Hypothalamus (tissue), 51 donors: ENCODE measurements at regions not wholly inside any gene's neighbourhood (a gene's known extent, or its start where the extent isn't known, plus 50 kb on each side); places are given as distances from the start of the nearest gene placed in this dataset.

Source experiments
- DNase-seq, 51 donors: peaks; one replicate each; lab custom pipeline; 2025; lab: John Stamatoyannopoulos, UW

DNA sequence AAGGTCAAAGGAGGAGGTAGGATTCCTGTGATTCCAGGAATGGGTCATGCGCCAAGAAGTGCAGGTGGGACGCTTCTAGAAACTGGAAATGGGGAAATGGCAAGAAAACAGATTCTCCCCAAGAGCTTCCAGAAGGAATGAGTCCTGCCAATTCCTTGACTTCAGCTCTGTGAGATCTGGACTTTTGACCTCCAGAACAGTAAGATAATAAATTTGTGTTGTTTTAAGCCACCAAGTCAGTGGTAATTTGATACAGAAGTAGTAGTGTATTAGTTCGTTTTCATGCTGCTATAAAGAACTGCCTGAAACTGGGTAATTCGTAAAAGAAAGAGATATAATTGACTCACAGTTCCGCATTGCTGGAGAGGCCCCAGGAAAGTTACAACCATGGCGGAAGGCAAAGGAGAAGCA is 178.6 kb upstream of the GALNT17 start:
- no peak for DNase-seq

DNA sequence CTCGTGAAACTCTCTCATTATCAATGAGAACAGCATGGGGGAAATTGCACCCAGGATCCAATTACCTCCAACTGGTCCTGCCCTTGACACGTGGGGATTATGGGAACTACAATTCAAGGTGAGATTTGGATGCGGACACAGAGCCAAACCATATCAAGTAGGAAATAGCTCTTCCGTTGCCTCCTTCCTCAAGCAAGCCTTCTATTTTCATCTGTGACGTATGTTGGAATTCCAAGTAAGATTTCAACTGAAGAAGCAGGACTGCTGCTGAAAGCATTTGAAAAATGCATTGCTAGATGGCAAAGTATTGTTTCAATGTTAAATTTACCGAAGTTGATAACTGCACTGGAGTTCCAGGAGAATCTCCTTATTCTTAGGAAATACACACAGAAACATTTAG is 178.1 kb upstream of the GALNT17 start:
- no peak for DNase-seq

DNA sequence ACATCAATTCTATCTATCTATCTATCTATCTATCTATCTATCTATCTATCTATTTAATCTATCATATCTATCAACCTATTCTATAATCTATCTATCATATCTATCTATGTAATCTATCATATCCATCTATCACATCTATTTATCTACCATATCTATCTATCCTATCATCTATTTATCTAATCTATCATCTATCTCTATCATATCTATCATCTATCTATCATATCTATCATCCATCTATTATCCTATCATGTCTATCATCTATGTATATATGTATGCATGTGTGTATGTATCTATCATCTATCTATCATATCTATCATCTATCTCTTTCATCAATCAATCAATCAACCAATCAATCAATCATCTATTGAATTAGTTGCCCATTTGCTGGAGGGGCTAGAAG is 159.3 kb upstream of the GALNT17 start:
- DNase-seq: no peak

DNA sequence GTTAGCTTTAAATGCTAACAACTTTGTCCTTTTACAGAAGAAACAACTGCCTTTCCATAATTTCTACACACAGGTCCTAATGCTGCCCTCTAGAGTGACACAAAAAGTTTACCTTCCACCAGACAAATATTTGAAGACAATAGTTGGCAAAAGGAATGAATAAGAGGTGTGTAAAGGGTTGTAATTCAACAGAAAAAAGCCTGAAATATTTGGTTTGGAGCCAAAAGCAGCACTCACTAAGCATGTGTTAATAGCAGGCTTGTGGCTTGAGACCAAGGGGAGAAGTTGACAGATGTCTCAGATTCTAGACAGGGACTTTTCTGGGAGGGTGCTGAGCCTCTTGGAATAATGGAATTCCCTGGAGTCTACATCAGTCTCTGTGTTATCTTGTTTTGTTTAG is 156.2 kb upstream of the GALNT17 start:
- no peak for DNase-seq

DNA sequence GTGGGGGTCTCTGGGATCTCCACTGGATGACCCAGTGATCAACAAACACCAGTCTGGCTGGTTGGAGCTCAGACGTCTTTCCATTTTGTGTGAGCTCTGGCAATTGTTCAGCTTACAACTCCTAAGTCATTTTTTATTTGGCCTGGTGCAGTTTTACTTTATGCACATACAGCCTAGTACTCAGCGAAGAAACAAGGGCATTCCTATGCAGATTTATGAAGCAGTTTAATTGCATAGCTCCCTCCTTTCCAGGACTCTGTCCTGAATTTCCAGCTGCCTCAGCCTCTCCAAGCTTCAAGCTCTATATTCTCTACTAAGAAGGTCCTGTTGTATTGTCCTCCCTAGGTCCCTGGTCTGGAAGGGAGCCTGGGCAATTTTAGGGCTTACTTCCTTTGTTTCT is 145.6 kb upstream of the GALNT17 start:
- no peak for DNase-seq

DNA sequence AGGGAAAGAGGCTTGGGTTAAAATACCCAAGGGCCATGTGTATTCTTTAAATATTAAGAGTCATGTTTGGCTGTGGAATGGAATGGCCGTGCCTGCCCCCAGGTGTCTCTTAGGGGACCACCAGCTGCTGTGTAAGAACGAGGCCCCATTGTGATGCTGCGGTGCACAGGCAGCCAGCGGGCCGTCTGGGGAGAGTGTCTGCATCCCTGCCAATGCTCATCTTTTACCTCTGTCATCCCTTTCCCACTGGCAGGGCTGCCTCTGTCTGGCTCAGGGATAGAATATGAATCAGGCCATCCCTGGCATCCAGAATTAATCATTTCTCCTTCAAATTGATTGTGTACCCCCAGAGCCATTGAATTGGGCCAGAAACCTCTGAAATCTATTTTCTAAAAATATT is 137.8 kb upstream of the GALNT17 start:
- DNase-seq: no peak

DNA sequence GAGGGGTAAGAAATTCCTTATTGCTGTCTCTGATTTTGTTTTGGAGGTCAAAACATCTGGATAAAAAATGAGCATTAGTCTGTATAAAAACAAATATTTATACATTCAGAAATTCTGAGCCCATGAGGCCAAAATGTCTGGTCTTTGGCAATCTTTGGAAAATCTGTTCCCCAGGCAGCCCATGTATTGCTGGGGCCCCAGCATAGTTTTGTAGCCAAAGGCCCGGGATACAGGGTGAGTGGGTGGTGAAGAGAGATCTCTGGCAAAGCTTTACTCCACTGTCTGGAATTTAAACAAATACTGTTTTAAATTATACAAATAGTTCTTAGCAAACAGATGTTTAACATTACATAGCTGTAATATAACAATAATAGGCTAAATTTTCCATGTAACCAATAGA is 134.7 kb upstream of the GALNT17 start:
- DNase-seq: no peak

DNA sequence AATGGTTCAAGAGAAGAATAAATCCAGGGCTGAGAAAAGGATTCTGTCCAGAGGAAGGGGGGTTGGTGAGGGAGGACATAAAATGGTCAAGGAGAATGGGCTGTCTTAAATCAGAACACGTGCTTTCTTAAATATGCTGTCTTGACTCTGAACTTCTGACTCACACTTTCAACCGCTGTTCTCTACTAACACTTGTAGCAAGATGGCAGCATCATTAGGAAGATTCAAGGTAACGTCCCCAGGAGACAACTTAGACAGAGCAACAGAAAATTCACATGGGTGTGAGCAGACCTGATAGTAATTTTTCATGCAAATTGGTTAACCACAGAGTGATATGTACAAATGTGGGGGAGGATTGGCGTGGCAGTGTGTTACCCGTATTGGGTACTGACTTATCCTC is 126.8 kb upstream of the GALNT17 start:
- no peak for DNase-seq

DNA sequence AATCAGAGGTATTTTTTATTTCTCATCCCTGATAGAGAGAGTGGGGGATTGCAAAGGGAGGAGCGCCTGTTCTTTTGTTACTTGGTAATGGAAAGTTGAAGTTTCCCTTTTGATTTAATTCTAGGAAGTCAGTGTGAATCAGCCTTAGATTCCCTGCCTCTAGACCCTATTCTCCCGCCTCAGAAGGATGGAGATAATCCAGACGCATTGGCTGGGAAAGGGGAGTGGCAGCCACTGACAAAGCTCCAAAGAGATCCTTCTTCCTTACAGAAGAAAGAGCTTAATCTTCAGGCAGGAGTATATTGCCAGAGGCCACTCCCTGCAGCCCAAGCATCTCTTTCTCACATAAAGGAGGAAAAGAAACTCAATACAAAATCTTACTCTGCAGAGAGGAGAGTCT is 122.3 kb upstream of the GALNT17 start:
- DNase-seq: no peak

DNA sequence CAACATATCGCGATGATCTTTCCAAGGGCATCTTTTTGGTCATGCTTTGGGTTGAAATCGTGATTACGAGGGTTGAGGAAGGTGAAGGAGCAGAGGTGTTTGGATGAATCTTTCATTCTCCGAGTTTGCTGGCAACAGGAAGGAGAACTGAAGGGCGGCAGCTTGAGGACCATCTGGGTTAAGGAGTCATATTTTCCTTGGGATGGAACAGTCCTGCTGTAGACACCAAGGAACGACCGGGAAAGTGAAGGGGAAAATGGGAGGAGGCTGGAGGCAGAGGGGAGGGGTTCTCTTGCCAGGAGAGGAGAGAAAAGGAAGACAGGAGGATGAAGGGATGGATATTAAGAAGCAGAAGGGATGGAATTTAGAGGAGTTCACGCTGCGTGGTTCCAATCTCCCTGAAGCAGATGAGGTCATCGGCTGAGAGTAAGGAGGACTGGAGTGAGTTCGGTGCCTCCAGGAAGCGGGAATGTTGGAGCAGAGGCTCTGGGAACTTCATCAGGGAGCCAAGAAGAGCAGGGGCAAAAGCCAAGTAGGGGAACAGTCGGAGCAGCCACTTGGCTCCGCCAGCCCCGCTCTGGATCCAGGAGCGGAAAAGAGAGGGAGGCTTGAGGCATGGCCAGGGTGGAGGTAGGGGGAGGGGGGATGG is 116.6 kb upstream of the GALNT17 start:
- peak in 3 of 51 donors; percentile 1 to 13 (median 2) for DNase-seq

DNA sequence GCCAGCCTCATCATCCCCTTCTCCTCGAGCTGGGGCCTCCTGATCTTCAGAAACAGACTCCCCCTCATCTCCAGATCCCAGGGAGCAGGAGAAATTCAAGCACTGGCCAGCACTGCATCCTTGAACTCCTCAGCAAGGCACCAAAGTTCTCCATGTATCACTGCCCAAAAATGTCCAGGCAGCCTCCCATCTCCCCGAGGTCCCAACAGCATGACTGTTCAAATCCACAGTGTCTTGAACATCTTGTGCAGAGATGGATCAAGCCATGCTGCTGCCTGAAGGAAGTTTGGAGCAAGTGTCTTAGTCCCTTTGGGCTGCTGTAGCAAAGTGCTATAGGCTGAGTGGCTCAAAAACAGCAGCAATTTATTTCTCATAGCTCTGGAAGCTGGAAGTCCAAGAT is 115.5 kb upstream of the GALNT17 start:
- no peak for DNase-seq

DNA sequence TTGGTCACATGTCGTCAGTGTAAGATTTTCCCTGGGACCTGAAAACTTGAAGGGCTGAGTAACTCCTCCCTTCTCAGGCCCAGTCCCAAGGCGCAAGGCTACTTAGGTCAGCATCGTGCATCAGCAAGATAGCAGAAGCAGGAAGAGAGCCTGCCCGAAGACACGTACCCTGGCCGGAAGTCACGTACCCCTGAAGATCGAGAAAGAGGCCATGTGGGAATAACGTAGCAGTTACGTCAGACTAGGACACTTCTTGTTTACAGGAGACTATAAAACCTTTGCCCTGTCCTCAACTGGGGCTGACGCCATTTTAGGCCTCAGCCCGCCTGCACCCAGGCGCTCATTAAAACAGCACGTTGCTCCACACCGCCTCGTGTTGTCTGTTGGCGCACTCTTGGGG is 114.3 kb upstream of the GALNT17 start:
- DNase-seq: no peak

DNA sequence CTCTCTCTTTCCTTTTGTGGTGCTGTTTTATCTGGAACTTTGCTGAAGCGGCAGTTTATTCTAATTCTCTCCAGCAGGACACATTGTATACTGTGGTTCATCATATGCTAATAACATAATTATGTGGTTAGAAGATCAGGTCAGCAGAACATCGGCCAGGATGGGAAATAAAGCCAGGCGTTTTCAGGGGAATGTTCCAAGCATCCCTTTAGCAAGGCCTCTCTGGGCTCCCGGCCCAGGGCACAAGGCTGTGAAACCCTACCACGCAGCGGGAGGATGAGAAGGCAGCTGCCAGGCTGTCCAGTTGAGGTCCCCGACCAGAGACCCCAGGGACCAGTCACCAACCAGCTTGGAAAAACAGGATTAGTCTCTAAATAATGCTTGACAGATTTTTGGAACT is 112.2 kb upstream of the GALNT17 start:
- DNase-seq: peak in 4 of 51 donors; percentile 0 to 9 (median 5)

DNA sequence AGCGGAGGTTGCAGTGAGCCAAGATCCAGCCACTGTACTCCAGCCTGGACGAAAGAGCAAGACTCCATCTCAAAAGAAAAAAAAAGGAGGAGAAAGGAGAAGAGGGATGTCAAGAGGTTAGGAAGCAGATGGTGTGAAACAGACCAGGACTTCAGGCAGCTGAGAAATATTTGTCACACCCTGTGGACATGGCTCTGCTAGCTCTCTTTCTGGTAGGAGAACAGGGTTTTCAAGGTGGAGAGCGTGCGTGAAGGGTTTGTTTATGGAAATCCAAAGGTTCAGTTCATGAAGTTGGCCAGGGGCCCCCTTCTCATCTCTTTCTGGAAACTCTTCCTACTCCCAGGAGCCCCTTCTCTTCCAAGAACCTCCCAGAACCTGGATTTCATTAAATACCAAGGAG is 110.8 kb upstream of the GALNT17 start:
- no peak for DNase-seq

DNA sequence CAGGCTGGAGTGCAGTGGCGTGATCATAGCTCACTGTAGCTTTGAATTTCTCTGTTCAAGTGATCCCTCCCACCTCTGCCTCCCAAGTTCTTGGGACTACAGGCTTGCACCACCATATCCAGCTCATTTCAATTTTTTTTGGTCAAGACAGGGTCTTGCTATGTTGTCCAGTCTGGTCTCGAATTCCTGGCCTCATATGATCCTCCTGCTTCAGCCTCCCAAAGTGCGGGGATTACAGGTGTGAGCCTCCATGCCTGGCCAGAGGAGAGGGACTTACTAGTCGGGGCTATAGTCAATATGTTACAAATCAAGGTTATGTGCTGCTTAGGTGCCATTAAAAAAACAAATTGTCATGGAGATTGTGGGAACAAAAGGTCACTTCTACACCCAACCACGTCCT is 105.3 kb upstream of the GALNT17 start:
- no peak for DNase-seq

DNA sequence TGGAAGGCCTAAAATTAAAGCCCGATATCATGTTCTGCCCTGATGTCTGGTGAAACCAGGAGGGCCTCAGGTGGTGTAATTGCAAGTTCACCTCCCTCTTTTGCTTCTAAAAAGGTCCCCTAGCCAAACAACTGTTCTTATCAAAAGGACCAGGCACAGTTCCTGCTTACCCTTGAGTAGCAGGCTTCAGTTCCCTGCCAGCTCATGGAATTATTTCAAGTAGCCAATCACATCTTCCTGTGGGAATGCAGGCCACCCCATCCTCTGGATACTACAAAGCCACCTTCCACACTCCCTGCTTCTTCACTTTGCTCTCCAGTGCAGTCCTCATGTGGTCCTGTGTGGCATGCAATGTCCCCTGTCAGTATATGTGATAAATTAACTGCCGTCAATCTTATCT is 97.7 kb upstream of the GALNT17 start:
- no peak for DNase-seq

DNA sequence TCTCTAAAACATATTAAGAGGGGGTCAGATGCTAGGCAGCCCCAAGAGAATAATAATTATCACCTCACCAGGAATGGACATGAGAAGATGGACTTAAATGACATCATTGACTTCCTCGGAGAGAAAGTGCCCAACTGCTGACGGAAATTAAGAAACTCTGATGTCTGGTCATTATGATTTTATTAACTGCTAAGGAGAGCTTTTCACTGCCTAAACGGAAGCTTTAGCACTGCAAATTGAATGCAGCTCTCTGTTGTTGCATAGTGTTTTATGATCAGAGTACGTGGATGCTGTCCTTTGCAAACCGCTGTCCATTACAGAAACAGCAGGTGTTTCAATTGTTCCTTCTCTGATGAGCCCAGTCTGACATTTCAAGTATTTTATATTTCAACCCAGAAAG is 89.4 kb upstream of the GALNT17 start:
- DNase-seq: no peak

DNA sequence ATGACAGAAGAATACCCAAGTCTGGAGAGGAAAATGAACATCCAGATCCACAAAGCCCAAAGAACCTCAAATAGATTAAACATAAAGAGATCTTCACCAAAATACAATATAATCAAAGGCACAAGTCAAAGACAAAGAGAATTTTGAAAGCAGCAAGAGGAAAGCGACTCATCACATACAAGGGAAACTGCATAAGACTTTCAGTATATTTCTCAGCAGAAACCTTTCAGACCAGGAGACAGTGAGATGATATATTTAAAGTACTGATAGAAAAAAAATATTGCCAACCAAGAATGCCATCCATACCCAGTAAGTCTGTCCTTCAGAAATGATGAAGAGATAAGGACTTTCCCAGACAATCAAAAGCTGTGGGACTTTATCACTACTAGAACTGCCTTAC is 81.5 kb upstream of the GALNT17 start:
- DNase-seq: no peak

DNA sequence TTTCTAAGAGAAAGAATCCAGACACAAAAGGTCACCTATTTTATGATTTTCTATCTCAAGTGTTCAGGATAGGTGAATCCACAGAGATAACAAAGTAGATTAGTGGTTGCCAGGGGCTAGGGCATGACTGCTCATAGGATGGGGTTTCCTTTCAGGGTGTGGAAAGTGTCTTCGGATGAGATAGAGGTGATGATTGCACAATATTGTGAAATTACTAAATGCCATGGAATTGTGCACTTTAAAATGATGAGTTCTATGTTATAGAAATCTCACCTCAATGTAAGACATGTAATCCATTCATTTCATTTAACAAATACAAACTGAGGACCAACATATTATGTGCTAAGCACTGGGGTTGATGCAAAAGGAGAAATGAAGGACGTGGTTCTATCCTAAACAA is 76.4 kb upstream of the GALNT17 start:
- no peak for DNase-seq

DNA sequence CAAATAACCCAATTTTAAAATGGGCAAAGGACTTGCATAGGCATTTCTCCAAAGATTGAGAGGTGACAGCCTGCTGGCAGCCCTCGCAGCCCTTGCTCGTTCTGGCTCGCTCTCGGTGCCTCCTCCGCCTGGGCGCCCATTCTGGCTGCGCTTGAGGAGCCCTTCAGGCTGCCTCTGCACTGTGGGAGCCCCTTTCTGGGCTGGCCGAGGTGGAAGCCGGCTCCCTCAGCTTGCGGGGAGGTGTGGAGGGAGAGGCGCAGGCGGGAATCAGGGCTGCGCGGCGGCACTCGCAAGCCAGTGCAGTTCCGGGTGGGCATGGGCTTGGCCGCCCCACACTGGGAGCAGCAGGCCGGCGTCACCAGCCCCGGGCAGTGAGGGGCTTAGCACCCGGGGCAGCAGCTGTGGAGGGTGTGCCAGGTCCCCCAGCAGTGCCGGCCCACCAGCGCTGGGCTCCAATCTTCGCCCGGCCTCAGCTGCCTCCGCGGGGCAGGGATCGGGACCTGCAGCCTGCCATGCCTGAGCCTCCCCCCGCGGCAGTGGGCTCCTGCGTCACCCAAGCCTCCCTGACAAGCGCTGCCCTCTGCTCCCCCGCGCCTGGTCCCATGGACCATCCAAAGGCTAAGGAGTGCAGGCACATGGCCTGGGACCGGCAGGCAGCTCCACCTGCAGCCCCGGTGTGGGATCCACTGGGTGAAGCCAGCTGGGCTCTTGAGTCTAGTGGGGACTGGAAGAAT is 54.0 kb upstream of the GALNT17 start:
- DNase-seq: no peak
